HUDEP-2 (cell line): ENCODE measurements at regions not wholly inside any gene's neighbourhood (a gene's known extent, or its start where the extent isn't known, plus 50 kb on each side); places are given as distances from the start of the nearest gene placed in this dataset.

Experiments used
- DNase-seq, 76 experiments: peaks; one replicate each; lab custom pipeline; 2025; ENCODE audit not compliant: unreplicated experiment in 76 of 76; lab: John Stamatoyannopoulos, UW

- no peak for DNase-seq
These were observed 405.6 kb upstream of the TMEM132C start for GRCh38 chr12:127861406-127861805.

- DNase-seq = no peak
These were observed 393.7 kb upstream of the TMEM132C start for GRCh38 chr12:127873306-127873705.

GRCh38 chr12:127881371-127882140 is 385.4 kb upstream of the TMEM132C start:
- no peak for DNase-seq

DNA sequence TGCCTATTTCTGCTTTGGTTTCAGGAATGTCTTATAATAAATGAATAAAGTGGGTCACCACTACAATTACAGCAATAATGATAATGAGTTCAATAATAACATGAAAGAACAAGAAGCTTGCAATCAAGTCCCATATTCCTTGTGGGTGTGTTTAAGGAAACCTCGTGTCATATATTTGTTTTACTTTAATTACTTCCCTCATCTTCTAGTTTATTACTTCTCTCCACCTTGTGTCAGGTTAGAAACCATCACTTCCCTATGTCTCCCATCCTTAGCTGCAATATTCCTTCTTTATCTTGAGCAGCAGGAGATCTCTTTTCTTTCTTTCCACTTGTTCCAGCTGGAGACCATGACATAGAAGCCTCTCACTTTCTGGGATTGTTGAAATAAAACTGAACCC is 384.0 kb upstream of the TMEM132C start:
- no peak for DNase-seq

DNA sequence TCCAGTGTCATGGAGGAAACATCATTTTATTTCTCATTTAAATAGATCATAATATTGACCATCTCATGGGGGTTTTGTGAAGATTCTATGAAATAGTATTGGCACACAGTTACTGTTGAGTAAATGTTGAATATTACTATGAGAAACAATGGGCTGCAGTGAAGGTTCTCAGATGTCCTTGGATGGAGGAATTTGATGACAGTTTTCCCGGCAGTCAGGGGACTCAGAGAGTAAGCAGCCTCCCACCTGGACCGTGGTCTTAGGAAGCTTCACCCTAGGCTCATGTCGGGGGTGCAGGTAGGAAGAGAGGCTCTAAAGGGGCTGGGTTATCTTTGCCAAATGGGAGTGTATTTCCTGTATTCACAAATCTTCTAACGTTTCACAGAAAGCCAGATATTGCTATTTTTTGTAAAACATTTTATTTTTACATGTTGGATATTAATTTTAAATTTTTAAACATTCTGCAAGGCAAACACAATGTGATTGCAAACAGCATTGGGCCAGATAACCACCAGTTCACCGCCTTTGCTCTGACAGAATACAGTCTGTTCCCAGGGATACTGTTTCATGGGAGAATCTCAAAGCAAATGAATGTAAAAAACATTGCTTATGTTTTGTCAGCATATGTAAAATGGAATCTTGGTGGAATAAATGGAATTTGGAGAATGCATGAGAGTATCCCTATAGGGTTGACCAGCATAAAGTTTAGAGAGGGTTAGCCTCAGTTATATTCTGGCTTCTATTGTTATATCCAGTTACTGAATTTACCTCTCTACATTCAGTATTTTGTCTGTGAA is 380.8 kb upstream of the TMEM132C start:
- no peak for DNase-seq

GRCh38 chr12:127886827-127887226 is 380.1 kb upstream of the TMEM132C start:
- no peak for DNase-seq

DNA sequence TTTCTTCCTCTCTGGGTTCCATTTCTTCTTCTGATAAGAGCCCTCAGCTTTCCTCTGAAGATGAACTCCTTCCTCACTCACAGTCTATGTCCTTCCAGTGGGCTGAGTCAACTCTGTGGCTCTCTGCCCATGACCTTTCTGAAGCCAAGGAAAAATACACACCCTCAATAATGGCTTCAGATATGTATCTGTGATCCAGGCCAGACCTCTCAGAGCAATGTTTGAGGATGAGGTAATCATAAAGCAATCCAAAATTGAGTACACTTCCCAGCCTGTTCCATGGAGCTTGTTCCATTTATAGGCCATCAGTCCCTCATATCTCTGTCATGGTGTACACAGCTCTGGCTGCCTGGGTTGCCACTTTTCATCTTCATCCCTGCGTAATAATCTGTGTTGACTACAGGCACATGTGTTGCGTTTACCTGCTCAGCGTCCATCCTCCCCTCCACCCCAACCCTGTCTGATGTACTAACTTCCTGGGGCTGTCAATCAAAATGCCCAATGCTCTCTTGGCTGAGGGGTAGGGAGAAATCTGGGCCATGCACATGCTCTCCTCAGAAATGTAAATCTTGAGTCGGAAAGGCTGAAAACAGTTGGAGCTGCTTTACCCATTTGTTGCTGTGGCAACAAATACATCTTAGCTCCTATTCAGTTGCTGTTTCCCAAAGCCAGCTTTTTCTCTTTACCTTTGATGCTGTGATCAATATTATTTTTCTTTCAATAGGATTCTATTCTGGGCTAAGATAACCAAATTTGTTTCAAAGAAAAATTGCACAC is 377.8 kb upstream of the TMEM132C start:
- no peak for DNase-seq

DNA sequence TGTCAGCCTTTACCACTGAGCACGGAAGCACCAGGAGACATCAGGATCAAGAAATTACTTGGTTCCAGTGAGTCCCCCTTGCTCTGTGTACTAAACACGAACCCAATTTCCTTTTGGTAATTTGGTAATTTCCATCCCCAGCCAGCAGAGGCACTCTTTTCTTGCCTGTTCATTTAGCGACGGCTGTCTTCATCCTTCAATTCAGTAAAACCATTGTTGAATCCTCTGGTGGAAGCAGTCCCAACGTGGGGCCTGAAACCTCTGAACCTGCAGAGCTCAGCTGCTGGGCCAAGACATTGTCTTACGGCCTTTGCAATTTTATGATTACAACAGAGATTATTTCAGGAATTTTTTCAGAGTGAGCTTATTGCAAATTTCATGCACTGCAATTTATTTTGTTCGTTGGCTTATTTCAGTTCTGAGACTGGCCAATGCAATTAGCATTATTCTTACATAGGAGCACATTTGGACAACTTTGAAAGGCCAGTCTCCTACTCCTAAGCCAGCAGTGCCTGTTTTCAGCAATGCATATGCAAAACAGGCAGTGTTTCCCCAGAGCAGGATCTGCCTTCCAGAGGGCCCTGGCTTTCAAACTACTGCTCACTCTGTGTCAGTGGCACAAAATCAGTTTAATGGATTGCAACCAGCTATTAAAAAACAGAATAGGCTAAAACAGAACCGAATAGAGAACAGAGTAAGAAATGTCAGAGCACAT is 372.9 kb upstream of the TMEM132C start:
- DNase-seq = peak in 9 of 76 experiments; percentile 1 to 25 (median 6)

DNA sequence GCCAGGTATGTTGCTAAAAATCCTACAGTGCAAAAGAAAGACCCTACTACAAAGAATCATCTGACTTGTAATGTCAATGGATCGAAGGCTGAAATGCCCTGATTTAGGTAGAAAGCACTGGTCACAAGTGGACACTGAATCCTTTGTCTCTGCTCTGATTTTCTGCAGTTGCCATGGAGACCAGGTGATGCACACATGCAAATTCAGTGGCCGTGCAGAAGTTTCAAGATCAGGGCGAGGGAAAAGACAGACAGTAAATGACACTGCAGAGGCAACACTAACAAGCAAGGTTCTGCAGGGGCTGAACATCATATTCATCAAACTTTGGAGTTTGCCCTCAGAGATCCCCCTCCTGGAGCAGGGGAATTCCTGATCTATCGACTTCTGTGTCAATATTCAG is 370.3 kb upstream of the TMEM132C start:
- no peak for DNase-seq

DNA sequence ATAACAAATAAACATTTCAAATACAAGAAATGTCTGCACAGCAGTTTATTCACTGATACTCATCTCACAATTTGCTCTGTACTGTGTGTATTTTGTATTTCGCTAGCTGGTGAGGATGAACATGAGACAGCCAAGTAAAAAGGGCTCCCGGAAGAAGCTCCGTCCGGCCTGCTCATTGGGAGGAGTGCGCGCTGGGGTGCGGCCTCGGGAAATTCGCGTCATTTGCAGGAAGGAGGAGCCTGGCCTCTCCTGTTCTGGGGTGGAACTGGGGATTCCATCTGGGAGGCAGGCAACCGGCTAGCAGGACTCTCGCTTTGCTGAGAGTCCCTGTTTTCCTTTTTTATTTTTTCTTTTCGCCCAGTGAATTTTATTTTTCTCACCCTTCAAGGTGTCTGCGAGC is 368.4 kb upstream of the TMEM132C start:
- DNase-seq = no peak

GRCh38 chr12:127899971-127900370 is 367.0 kb upstream of the TMEM132C start:
- no peak for DNase-seq

DNA sequence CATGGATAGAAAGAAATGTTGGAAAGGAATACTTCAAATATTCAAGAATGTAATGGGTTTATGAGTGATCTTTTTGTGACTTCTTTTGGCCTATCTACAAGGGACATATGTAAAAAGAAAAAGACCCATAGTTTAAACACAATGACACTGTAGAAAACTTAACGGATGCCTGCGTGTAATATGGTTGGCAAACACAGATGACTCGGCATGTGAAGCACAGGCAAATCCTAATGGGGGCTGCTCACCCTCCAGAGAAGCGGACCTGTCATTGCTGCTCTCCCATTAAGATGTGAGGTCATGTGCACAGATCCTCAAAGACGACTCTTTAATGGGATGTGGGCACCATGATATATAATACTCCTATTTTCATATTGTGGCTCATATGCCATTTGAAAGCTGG is 366.6 kb upstream of the TMEM132C start:
- DNase-seq = no peak

GRCh38 chr12:127903146-127903545 is 363.8 kb upstream of the TMEM132C start:
- DNase-seq = no peak

- DNase-seq = no peak
These were observed 357.9 kb upstream of the TMEM132C start for GRCh38 chr12:127909041-127909440.

DNA sequence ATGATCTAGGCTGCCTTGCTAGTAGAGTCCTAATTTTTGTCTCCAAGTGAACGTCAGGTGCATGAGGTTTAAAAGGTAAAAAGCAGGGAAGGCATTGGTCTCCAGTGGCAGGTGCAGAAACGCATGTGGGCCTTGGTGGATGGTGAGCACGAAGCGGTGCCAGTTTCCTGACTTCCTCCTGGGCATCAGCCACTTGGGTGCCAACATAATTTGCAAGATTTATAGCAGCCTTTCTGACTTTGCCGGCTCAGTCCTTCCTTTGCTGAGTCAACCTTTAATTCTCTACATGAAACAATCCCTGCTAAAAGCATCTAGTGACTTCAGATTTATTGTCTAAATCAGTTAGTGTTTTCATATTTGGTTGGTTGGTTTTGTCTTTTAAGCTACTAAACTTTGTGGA is 355.7 kb upstream of the TMEM132C start:
- no peak for DNase-seq

- no peak for DNase-seq
These were observed 354.8 kb upstream of the TMEM132C start for GRCh38 chr12:127912035-127912665.

- no peak for DNase-seq
These were observed 343.5 kb upstream of the TMEM132C start for GRCh38 chr12:127923501-127923900.

DNA sequence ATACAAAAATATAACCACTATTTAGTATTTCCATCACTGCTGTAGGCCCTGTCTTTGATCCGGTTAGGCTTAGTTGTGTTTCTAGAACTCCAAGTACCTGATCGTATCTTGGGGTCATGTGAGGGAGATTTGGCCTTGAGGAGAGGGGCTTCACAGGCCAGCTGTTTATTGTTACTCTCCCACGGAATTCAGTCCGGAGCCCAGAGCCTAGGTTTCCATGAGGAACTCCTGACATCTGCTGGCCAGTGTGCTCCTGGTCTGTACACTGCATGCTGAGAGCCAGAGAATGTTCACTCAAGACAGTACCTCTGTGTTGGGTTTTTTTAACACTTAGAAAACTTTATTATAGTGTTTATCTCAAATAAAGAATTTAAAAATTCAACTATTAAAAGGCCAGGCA is 341.0 kb upstream of the TMEM132C start:
- peak in 3 of 76 experiments; percentile 1 to 18 (median 6) for DNase-seq

GRCh38 chr12:127928178-127928577 is 338.8 kb upstream of the TMEM132C start:
- DNase-seq = no peak
